ENCODE measurements at regions not wholly inside any gene's neighbourhood (a gene's known extent, or its start where the extent isn't known, plus 50 kb on each side); places are given as distances from the start of the nearest gene placed in this dataset.

- TF ChIP-seq CTCF (IDR thresholded peaks at IDR 0.05): no peak
- Mint-ChIP-seq H3K9me3 (no peaks in the 10 kb centered on the region), H3K4me3 (no peak overlapping the region), H3K4me1 (no peaks in the 10 kb centered on the region), H3K36me3 (ENCODE audit: low read depth) (no peaks in the 10 kb centered on the region), H3K27me3 (ENCODE audit: low read depth, poor library complexity) (peaks cover 14% of the 10 kb centered on the region), H3K27ac (no peak overlapping the region)
- DNase-seq: no peak
Observed at GRCh38 chr14:25220514-25220913, 170.6 kb upstream of the STXBP6 start.

GRCh38 chr14:25215607-25216006, 165.7 kb upstream of the STXBP6 start:
- H3K4me3 Mint-ChIP-seq: no peak overlapping the region
- peaks cover 7% of the 10 kb centered on the region for H3K27me3 Mint-ChIP-seq (ENCODE audit: low read depth, poor library complexity)
- no peak overlapping the region for H3K27ac Mint-ChIP-seq
- no peak for DNase-seq
- H3K4me1 Mint-ChIP-seq: no peaks in the 10 kb centered on the region
- peaks cover 8% of the 10 kb centered on the region for H3K9me3 Mint-ChIP-seq
- no peaks in the 10 kb centered on the region for H3K36me3 Mint-ChIP-seq (ENCODE audit: low read depth)
- no peak for TF ChIP-seq CTCF (IDR thresholded peaks at IDR 0.05)

- H3K36me3 Mint-ChIP-seq (ENCODE audit: low read depth): no peaks in the 10 kb centered on the region
Observed at GRCh38 chr14:25197885-25198284, 147.9 kb upstream of the STXBP6 start.

GRCh38 chr14:25180221-25180620, 130.3 kb upstream of the STXBP6 start:
- H3K36me3 Mint-ChIP-seq (ENCODE audit: low read depth): no peaks in the 10 kb centered on the region
- H3K27ac Mint-ChIP-seq: no peak overlapping the region
- no peak for DNase-seq
- peaks cover 47% of the 10 kb centered on the region for H3K9me3 Mint-ChIP-seq
- no peak for TF ChIP-seq CTCF (IDR thresholded peaks at IDR 0.05)
- peaks cover 4% of the 10 kb centered on the region for H3K27me3 Mint-ChIP-seq (ENCODE audit: low read depth, poor library complexity)
- H3K4me1 Mint-ChIP-seq: no peaks in the 10 kb centered on the region
- H3K4me3 Mint-ChIP-seq: no peak overlapping the region

More at GRCh38 chr14:25197885-25198284, 147.9 kb upstream of the STXBP6 start:
- Mint-ChIP-seq H3K9me3 (peaks cover 23% of the 10 kb centered on the region), H3K4me1 (no peaks in the 10 kb centered on the region), H3K4me3 (no peak overlapping the region), H3K27me3 (ENCODE audit: low read depth, poor library complexity) (peaks cover 16% of the 10 kb centered on the region), H3K27ac (no peak overlapping the region)
- no peak for DNase-seq
- TF ChIP-seq CTCF (IDR thresholded peaks at IDR 0.05): no peak

GRCh38 chr14:25178255-25178654, 128.3 kb upstream of the STXBP6 start:
- peaks cover 16% of the 10 kb centered on the region for H3K27me3 Mint-ChIP-seq (ENCODE audit: low read depth, poor library complexity)
- no peak overlapping the region for H3K4me3 Mint-ChIP-seq
- H3K9me3 Mint-ChIP-seq: peaks cover 28% of the 10 kb centered on the region
- no peaks in the 10 kb centered on the region for H3K4me1 Mint-ChIP-seq
- DNase-seq: no peak
- H3K27ac Mint-ChIP-seq: no peak overlapping the region
- TF ChIP-seq CTCF (IDR thresholded peaks at IDR 0.05): no peak
- H3K36me3 Mint-ChIP-seq (ENCODE audit: low read depth): no peaks in the 10 kb centered on the region

- H3K4me3 Mint-ChIP-seq: no peak overlapping the region
- DNase-seq: no peak
- no peaks in the 10 kb centered on the region for H3K27me3 Mint-ChIP-seq (ENCODE audit: low read depth, poor library complexity)
Observed at GRCh38 chr14:25150934-25151790, 101.2 kb upstream of the STXBP6 start.

More at GRCh38 chr14:25150934-25151790, 101.2 kb upstream of the STXBP6 start:
- Mint-ChIP-seq H3K36me3 (ENCODE audit: low read depth) (no peaks in the 10 kb centered on the region), H3K27ac (no peak overlapping the region), H3K9me3 (no peaks in the 10 kb centered on the region), H3K4me1 (no peaks in the 10 kb centered on the region)
- TF ChIP-seq CTCF (IDR thresholded peaks at IDR 0.05): peak; percentile 83
